HCT116 (cell line): ENCODE measurements at regions not wholly inside any gene's neighbourhood (a gene's known extent, or its start where the extent isn't known, plus 50 kb on each side); places are given as distances from the start of the nearest gene placed in this dataset.
A peak's percentile ranks its signal among the peaks of the same experiment; 100 is the strongest.

Source experiments
- ATAC-seq: fragments of 200-7000 bp; cut with Tn5 transposase; 2 replicates; pipeline ENCODE4 v1.9.1; 2020; ENCODE audit warnings: mild to moderate bottlenecking, moderate library complexity
- BruUV-seq: library from RNA; stranded (reverse); fragments of 400-500 nt; replicated peaks from 2 replicates; lab custom pipeline; 2021; lab: Mats Ljungman, UMichigan
- CTCF ChIA-PET: fragments of 300-600 bp; sonication (Branson Sonifier 250); formaldehyde crosslinking; loops from one replicate; lab custom pipeline; 2021; ENCODE audit warnings: antibody characterized with exemption; lab: Charles Lee
- POLR2A ChIA-PET: fragments of 300-600, 350-600 bp; sonication (Branson Sonifier 250); formaldehyde crosslinking; loops from one replicate; lab custom pipeline; 2021; ENCODE audit warnings: antibody characterized with exemption; lab: Charles Lee
- RAD21 ChIA-PET, 2 experiments: fragments of 300-600 bp; sonication (Branson Sonifier 250); formaldehyde crosslinking; loops; one replicate each; lab custom pipeline; 2023; ENCODE audit warnings: low total read pairs in 2 of 2; ENCODE audit not compliant: uncharacterized antibody in 2 of 2, unreplicated experiment in 2 of 2, low non-redundant PET in 1 of 2; lab: Charles Lee
- DNase-seq: peaks from one replicate; pipeline ENCODE4 v3.0.0-alpha.2; 2010; ENCODE audit warnings: low read depth, low spot score
- H2AFZ ChIP-seq: fragments of 200-600 bp; shearing (Covaris generic), sonication (generic); 2 replicates; pipeline ENCODE4 v1.6.1; 2017; ENCODE audit warnings: low read depth, mixed run types, mixed read lengths, antibody characterized with exemption, low read length; ENCODE audit not compliant: poor library complexity, severe bottlenecking
- H3K27ac ChIP-seq: 2 replicates; pipeline ENCODE4 v1.5.1; 2012; ENCODE audit warnings: low read depth, low read length
- H3K27me3 ChIP-seq: fragments of 200-600 bp; sonication (generic); 2 replicates; pipeline ENCODE4 v1.6.1; 2016; ENCODE audit warnings: mixed run types, low read length, mixed read lengths; ENCODE audit not compliant: insufficient read depth
- H3K36me3 ChIP-seq, 2 experiments: fragments of 200-500 bp in 1 of 2; fragments of 200-600 bp in 1 of 2; sonication (Bioruptor generic) in 1 of 2; sonication (generic) in 1 of 2; 2 replicates each; pipeline versions ENCODE4 v1.5.1 to v1.6.1; 2014 to 2016; ENCODE audit warnings: low read length in 2 of 2, inconsistent platforms in 1 of 2, mixed read lengths in 1 of 2, mixed run types in 1 of 2; ENCODE audit not compliant: insufficient read depth in 2 of 2, control insufficient read depth in 1 of 2
- H3K4me1 ChIP-seq, 2 experiments: fragments of 200-600 bp in 1 of 2; sonication (generic) in 1 of 2; 2 replicates each; pipeline versions ENCODE4 v1.5.1 to v1.6.1; 2012 to 2017; ENCODE audit warnings: low read length in 2 of 2, inconsistent platforms in 1 of 2, mild to moderate bottlenecking in 1 of 2, mixed read lengths in 1 of 2, mixed run types in 1 of 2, moderate library complexity in 1 of 2; ENCODE audit not compliant: insufficient read depth in 2 of 2, control insufficient read depth in 1 of 2
- H3K4me2 ChIP-seq: fragments of 200-600 bp; sonication (generic); 2 replicates; pipeline ENCODE4 v1.6.1; 2017; ENCODE audit warnings: mixed run types, low read length, mixed read lengths
- H3K4me3 ChIP-seq, 2 experiments: fragments of 200-600 bp in 1 of 2; sonication (generic) in 1 of 2; replicated peaks in 1 of 2; 2 replicates each; pipeline ENCODE4 v1.5.1; 2011 to 2016; ENCODE audit warnings: low read length in 2 of 2, control low read depth in 1 of 2, low read depth in 1 of 2, mild to moderate bottlenecking in 1 of 2, mixed read lengths in 1 of 2, mixed run types in 1 of 2
- H3K79me2 ChIP-seq: fragments of 200-600 bp; sonication (generic); 2 replicates; pipeline ENCODE4 v1.6.1; 2017; ENCODE audit warnings: mild to moderate bottlenecking, mixed run types, low read length, moderate library complexity, mixed read lengths; ENCODE audit not compliant: insufficient read depth
- H3K9ac ChIP-seq: fragments of 200-600 bp; sonication (generic); 2 replicates; pipeline ENCODE4 v1.6.1; 2016; ENCODE audit warnings: low read length, mixed read lengths
- H3K9me2 ChIP-seq: fragments of 200-600 bp; sonication (generic), shearing (Covaris generic); 2 replicates; pipeline ENCODE4 v1.6.1; 2017; ENCODE audit warnings: mixed run types, mild to moderate bottlenecking, moderate library complexity; ENCODE audit not compliant: insufficient read depth
- H3K9me3 ChIP-seq, 2 experiments: fragments of 200-500 bp in 1 of 2; fragments of 200-600 bp in 1 of 2; sonication (Bioruptor generic) in 1 of 2; sonication (generic) in 1 of 2; 2 replicates each; pipeline ENCODE4 v1.6.1; 2014 to 2017; ENCODE audit warnings: low read length in 2 of 2, mixed read lengths in 2 of 2, inconsistent platforms in 1 of 2, low read depth in 1 of 2, mild to moderate bottlenecking in 1 of 2, mixed run types in 1 of 2, moderate library complexity in 1 of 2; ENCODE audit not compliant: control insufficient read depth in 1 of 2, insufficient read depth in 1 of 2
- H4K20me1 ChIP-seq: fragments of 200-600 bp; sonication (generic), shearing (Covaris generic); 2 replicates; pipeline ENCODE4 v1.6.1; 2017; ENCODE audit warnings: mixed run types, mild to moderate bottlenecking, moderate library complexity; ENCODE audit not compliant: insufficient read depth
- ATF3 ChIP-seq: IDR thresholded peaks from 2 replicates; pipeline ENCODE4 v1.6.1; 2012
- CBX3 ChIP-seq: IDR thresholded peaks from 2 replicates; pipeline ENCODE4 v1.6.1; 2012; ENCODE audit warnings: low read depth
- CEBPB ChIP-seq: IDR thresholded peaks from 2 replicates; pipeline ENCODE4 v1.6.1; 2012; ENCODE audit warnings: low read depth
- EGR1 ChIP-seq: IDR thresholded peaks from 2 replicates; pipeline ENCODE4 v1.6.1; 2012; ENCODE audit warnings: low read depth
- ELF1 ChIP-seq: IDR thresholded peaks from 2 replicates; pipeline ENCODE4 v1.6.1; 2012; ENCODE audit warnings: low read depth, borderline replicate concordance
- EZH2 ChIP-seq: fragments of 200-600 bp; sonication (generic); IDR thresholded peaks from 2 replicates; pipeline ENCODE4 v1.6.1; 2017; ENCODE audit warnings: antibody characterized with exemption, mixed run types
- EZH2phosphoT487 ChIP-seq: fragments of 200-600 bp; IDR thresholded peaks from 2 replicates; pipeline ENCODE4 v1.6.1; 2018; ENCODE audit warnings: antibody characterized with exemption, borderline replicate concordance
- FOSL1 ChIP-seq: IDR thresholded peaks from 2 replicates; pipeline ENCODE4 v1.6.1; 2012; ENCODE audit warnings: low read depth
- JUND ChIP-seq: IDR thresholded peaks from 2 replicates; pipeline ENCODE4 v1.6.1; 2012
- POLR2AphosphoS5 ChIP-seq: IDR thresholded peaks from 2 replicates; pipeline ENCODE4 v1.6.1; 2011; ENCODE audit warnings: mild to moderate bottlenecking, low read depth, low read length, moderate library complexity
- REST ChIP-seq: IDR thresholded peaks from 2 replicates; pipeline ENCODE4 v1.6.1; 2012; ENCODE audit warnings: low read depth
- SIN3A ChIP-seq: IDR thresholded peaks from 2 replicates; pipeline ENCODE4 v1.6.1; 2012; ENCODE audit warnings: low read depth
- SP1 ChIP-seq: IDR thresholded peaks from 2 replicates; pipeline ENCODE4 v1.6.1; 2012; ENCODE audit warnings: low read depth
- SRF ChIP-seq: IDR thresholded peaks from 2 replicates; pipeline ENCODE4 v1.6.1; 2012; ENCODE audit warnings: low read depth
- TCF7L2 ChIP-seq: IDR thresholded peaks from 2 replicates; pipeline ENCODE4 v1.7.0; 2011; ENCODE audit warnings: borderline replicate concordance, inconsistent platforms; ENCODE audit not compliant: insufficient read depth, insufficient read length; ENCODE audit errors: extremely low read depth
- YY1 ChIP-seq: IDR thresholded peaks from 2 replicates; pipeline ENCODE4 v1.6.1; 2011; ENCODE audit warnings: low read length, low read depth, moderate library complexity, mild to moderate bottlenecking; ENCODE audit not compliant: insufficient replicate concordance; ENCODE audit errors: extremely low read depth
- ZFX ChIP-seq: fragments of 450-650 bp; IDR thresholded peaks from 2 replicates; pipeline ENCODE4 v1.6.1; 2017
- ZNF274 ChIP-seq: fragments of 200-500 bp; sonication (Bioruptor generic); IDR thresholded peaks from 2 replicates; pipeline ENCODE4 v1.6.1; 2014; ENCODE audit warnings: mild to moderate bottlenecking, low read depth, low read length, inconsistent platforms
- intact Hi-C: fragments of 100-400 bp; cut with micrococcal nuclease; formaldehyde crosslinking; loops from 2 replicates; pipeline ENCODE4 v1.10.0; 2022
- TF ChIP-seq, protein P1 (sequence below), 3 experiments: fragments of 200-600 bp in 1 of 3; sonication (generic) in 1 of 3; IDR thresholded peaks in 2 of 3; conservative IDR thresholded peaks in 1 of 3; 2 replicates each; pipeline ENCODE4 v1.5.1; 2012 to 2017; ENCODE audit warnings: low read depth in 2 of 3, low read length in 2 of 3, antibody characterized with exemption in 1 of 3, borderline replicate concordance in 1 of 3, control low read depth in 1 of 3, mild to moderate bottlenecking in 1 of 3, mixed read lengths in 1 of 3, mixed run types in 1 of 3, moderate library complexity in 1 of 3; ENCODE audit not compliant: insufficient read depth in 1 of 3
- TF ChIP-seq, protein P2 (sequence below): IDR thresholded peaks from 2 replicates; pipeline ENCODE4 v1.6.1; 2011; ENCODE audit warnings: mild to moderate bottlenecking, low read length, moderate library complexity; ENCODE audit not compliant: insufficient replicate concordance; ENCODE audit errors: extremely low read depth

DNA sequence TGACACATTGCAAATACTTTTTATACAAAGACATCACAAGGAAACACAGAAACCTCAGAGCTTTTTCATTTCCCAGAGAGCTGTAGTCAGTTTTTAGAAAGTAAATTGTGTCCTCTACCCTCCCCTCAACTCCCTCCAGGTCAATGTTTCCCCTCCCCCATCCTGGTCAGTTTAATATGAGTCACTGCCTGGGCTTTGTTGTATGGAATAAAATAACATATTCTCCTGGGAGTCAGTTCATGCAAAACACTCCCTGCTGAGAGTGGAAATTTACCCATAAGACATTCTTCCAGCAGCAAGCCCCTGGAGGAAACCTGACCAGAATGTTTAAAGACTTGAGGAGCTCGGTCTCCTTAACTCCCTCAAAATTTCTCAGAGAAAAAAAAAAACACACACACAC is 270.1 kb upstream of the LDB2 start:
- Histone ChIP-seq H3K27ac (peak overlapping the region; percentile 21; the same call in 1 of the 2 replicates), H4K20me1 (no peaks in the 10 kb centered on the region), H3K27me3 (no peaks in the 10 kb centered on the region), H3K9ac (no peak overlapping the region), H3K9me2 (no peaks in the 10 kb centered on the region), H3K79me2 (no peaks in the 10 kb centered on the region), H2AFZ (peak overlapping the region; percentile 67), H3K4me3 (no peak overlapping the region), H3K4me2 (peak overlapping the region; percentile 50), H3K4me1 (peaks cover 12 to 13% of the 10 kb centered on the region in 2 experiments; a peak in 3 of 4 replicates), H3K36me3 (no peaks in the 10 kb centered on the region), H3K9me3 (no peaks in the 10 kb centered on the region)
- ChIA-PET CTCF (interaction anchor here (1.0 kb wide), 1 partner anchor 155 kb away, joined by 4 read pairs; no protein-coding TSS in a partner anchor), RAD21 (no interaction called here), POLR2A (no interaction called here)
- intact Hi-C loops = no loop called here
- DNase-seq = no peak
- ATAC-seq = peak; percentile 66
- TF ChIP-seq TCF7L2 = no peak
- TF ChIP-seq ZFX = no peak
- TF ChIP-seq, protein P1, sequence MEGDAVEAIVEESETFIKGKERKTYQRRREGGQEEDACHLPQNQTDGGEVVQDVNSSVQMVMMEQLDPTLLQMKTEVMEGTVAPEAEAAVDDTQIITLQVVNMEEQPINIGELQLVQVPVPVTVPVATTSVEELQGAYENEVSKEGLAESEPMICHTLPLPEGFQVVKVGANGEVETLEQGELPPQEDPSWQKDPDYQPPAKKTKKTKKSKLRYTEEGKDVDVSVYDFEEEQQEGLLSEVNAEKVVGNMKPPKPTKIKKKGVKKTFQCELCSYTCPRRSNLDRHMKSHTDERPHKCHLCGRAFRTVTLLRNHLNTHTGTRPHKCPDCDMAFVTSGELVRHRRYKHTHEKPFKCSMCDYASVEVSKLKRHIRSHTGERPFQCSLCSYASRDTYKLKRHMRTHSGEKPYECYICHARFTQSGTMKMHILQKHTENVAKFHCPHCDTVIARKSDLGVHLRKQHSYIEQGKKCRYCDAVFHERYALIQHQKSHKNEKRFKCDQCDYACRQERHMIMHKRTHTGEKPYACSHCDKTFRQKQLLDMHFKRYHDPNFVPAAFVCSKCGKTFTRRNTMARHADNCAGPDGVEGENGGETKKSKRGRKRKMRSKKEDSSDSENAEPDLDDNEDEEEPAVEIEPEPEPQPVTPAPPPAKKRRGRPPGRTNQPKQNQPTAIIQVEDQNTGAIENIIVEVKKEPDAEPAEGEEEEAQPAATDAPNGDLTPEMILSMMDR (IDR thresholded peaks at IDR 0.05 in 2 of 3, conservative IDR thresholded peaks at IDR 0.05 in 1 of 3; ENCODE audit: borderline replicate concordance in 1 of 3, insufficient read depth in 1 of 3, low read depth in 2 of 3, low read length in 2 of 3) = no peak
- TF ChIP-seq ZNF274 = no peak
- no peak for TF ChIP-seq EZH2phosphoT487
- TF ChIP-seq FOSL1 = peak; percentile 40
- no peak for TF ChIP-seq ELF1
- no peak for TF ChIP-seq CBX3
- TF ChIP-seq SP1 = peak; percentile 51
- TF ChIP-seq CEBPB = no peak
- TF ChIP-seq JUND = peak; percentile 52; the same call in 1 of the 2 replicates
- TF ChIP-seq SIN3A = 0 out of 2 replicates have a peak, but pooled peaks have one; percentile 24
- no peak for TF ChIP-seq EGR1
- TF ChIP-seq SRF = no peak
- no peak for TF ChIP-seq POLR2AphosphoS5
- no peak for TF ChIP-seq EZH2
- TF ChIP-seq, protein P2, sequence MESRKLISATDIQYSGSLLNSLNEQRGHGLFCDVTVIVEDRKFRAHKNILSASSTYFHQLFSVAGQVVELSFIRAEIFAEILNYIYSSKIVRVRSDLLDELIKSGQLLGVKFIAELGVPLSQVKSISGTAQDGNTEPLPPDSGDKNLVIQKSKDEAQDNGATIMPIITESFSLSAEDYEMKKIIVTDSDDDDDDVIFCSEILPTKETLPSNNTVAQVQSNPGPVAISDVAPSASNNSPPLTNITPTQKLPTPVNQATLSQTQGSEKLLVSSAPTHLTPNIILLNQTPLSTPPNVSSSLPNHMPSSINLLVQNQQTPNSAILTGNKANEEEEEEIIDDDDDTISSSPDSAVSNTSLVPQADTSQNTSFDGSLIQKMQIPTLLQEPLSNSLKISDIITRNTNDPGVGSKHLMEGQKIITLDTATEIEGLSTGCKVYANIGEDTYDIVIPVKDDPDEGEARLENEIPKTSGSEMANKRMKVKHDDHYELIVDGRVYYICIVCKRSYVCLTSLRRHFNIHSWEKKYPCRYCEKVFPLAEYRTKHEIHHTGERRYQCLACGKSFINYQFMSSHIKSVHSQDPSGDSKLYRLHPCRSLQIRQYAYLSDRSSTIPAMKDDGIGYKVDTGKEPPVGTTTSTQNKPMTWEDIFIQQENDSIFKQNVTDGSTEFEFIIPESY = no peak
- TF ChIP-seq ATF3 = no peak
- TF ChIP-seq REST = no peak
- no peak for TF ChIP-seq YY1
- BruUV-seq = no TSS peak
